HG03558 (cell line): ENCODE measurements at regions not wholly inside any gene's neighbourhood (a gene's known extent, or its start where the extent isn't known, plus 50 kb on each side); places are given as distances from the start of the nearest gene placed in this dataset.

Experiments
- ATAC-seq: cut with Tn5 transposase; IDR thresholded peaks from one replicate; pipeline ENCODE4 v1.9.1; 2021; ENCODE audit warnings: moderate number of reproducible peaks; ENCODE audit not compliant: unreplicated experiment; ENCODE audit errors: extremely low read depth

DNA sequence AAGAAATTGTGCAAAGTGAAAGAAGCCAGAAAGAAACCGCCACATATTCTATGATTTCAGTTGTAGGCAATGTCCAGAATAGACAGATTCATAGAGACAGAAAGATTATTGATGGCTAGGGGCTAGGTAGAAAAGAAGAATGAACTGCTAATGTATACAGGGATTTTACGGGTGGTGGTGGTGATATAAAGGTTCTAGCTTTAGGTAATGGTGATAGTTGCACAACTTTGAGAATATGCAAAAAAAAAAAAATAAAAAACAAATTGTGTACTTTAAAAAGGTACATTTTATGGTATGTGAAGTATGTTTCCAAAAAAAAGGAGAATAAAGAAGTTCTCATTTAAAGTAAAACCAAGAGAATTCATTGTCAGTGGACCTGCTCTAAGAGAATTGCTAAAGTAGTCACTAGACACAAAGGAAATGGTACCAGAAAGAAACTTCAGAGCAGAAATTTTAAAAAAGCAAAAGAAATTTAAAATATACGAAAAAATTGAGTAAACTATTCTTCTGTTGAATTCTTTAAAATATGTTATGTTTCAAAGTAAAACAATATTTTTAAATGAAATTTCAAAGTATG, 680.1 kb downstream of the UQCRFS1 start:
- no peak for ATAC-seq

DNA sequence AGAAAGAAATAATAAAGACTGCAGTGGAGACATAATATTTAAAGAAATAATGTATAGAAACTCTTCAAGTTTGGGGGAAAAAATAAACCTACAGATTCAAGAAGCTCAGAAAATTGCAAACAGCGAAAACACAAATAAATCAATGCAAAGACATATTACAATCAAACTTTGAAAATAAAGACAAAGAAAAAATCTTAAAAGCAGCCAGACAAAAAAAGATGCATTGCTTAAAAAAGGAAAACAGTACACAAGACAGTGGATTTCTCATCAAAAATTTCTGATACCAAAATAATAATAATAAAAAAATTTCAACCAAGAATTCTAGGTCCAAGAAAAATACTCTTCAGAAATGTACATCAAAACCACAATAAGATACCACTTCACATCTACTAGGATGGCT, 681.0 kb downstream of the UQCRFS1 start:
- no peak for ATAC-seq

- no peak for ATAC-seq
These were observed 682.4 kb downstream of the UQCRFS1 start for GRCh38 chr19:28530406-28531035.

DNA sequence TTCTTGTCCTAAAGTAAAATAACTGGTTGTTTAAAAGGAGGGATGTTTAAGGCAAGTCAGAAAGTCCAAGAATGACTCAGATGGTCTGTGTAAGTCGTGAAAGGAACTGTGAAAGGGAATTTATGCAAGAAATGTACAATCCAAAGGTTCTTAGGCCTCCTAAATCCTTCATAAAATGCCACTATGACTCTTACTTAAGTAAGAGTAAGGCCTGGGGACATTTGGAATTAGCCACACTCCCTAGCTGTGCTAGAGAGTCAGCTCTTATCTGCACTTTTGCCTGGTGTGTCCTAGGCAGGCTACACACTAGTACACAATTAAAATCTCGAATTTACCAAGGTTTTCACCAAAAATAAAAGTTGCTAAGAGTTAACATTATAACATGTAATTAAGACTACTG, 686.9 kb downstream of the UQCRFS1 start:
- no peak for ATAC-seq

GRCh38 chr19:28523619-28524018, 689.3 kb downstream of the UQCRFS1 start:
- ATAC-seq, result no peak

GRCh38 chr19:28522545-28522922, 690.4 kb downstream of the UQCRFS1 start:
- no peak for ATAC-seq

DNA sequence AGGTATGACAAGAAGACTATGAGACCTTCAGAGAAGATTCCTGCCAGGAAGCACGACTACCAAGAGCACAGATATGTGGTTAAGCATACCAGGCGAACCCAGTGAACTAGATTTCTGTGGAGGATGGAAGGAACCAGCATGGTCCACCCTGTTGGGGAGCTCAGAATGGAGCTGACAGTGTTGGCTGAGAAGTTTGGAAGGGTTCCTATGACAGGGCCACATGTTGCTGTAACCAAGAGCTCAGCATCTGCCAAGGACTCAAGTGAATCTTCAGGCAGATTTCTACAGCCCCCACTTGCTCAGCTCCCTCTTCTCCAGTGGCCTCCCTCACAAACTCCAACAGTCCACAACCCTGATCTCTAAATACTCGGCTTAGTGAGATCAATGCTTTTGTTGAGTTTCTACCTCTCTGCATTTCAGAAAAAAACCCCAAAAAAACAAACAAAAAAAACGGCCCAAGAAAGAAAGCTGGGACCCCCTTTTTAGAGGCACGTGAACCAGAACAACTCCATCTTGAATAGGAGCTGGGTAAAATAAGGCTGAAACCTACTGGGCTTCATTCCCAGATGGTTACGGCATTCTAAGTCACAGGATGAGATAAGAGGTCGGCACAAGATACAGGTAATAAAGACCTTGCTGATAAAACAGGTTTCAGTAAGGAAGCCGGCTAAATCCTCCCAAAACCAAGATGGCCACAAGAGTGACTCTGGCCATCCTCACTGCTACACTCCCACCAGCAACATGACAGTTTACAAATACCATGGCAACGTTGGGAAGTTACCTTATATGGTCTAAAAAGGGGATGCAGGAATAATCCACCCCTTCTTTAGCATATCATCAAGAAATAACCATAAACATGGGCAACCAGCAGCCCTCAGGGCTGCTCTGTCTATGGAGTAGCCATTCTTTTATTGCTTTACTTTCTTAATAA, 691.1 kb downstream of the UQCRFS1 start:
- ATAC-seq, result no peak

DNA sequence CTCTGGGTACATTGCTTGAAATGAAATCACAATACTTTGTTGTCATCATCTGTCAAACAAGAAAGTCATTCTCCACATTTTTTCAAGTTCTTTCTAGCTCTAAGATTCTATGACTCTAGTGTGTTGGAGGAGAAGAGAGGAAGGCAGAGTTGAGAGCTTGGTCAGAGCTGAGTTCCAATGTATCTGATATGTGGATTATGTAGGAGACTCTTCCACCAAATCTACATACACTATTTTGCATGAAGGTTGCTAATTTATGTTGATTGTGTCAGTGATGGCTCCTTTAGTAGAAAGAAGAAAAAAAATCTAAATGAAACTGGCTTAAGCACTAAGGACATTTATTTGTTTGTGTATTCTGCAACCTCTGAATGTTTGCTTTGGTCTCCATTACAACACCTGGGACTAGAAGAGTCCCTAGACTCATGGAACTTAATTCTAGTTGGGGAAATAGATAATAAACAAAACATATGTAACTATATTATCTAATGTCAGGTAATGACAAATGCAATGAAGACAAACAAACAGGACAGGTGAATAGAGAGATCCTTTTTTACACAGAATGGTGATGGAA, 691.9 kb downstream of the UQCRFS1 start:
- no peak for ATAC-seq

DNA sequence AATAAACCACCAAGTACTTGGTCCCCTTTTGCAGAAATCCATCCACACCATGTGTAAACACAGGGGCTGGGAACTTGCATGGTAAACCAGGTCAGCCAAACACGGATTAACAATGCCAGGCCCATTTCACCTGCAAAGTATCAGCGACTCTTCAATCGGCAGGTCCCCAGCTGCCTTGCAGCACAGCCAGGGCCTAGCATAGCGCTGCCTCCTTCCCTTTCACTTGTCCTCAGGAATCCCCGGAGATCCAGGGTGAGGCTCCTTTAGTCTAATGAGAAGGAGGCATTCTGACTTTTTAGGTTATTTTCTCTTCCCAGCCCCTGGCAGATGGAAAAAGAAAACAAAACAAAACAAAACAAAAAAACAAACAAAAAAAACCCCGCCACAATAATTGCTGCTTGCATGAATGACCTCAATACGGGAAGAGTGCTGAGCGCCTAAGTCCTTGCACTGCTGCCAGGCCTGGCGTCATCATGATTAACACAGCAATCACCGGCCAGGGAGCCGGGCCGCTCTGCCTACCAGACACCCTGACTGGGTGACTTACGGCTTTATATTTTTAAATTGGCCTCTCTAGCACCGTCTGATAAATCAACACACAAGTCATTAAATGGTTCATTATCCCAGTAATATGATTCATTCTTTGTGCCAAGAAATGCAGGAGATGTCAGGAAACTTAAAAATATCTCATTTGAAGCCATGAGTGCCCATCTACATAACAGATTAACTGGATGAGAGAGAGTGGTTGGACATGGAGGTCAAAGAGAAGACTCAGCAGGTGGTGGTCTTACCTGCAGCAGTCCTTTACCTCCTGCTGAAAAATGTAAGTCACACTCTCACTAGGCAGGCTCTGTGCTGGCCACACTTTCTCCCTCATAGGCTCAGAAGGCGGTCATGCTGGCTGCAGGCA, 692.7 kb downstream of the UQCRFS1 start:
- ATAC-seq, result no peak

DNA sequence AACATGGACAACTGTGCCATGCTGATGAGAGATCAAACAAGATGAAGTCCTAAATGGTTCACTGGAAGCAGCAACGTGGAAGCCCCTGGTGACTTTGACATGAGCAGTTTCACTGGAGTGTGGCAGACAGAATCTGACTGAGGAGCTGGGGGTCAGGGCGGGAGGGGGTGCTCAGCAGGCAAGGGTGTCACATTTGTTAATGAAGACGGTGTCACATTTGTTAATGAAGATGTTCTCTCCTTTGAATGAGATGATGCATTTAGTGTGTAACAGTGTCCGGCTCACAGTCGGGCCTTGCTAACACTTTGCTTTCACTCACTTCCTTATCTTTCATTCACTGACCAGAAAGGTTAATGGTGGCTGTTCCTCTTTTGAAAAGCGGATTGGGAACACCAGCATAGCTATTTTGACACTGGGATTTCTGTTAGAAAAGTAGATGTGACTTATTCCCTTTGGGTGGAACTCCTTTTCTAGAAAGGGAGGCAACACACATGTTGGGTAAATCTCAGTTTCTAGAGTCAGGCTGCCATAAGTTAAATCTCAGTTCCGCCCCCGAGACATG, 693.7 kb downstream of the UQCRFS1 start:
- no peak for ATAC-seq

DNA sequence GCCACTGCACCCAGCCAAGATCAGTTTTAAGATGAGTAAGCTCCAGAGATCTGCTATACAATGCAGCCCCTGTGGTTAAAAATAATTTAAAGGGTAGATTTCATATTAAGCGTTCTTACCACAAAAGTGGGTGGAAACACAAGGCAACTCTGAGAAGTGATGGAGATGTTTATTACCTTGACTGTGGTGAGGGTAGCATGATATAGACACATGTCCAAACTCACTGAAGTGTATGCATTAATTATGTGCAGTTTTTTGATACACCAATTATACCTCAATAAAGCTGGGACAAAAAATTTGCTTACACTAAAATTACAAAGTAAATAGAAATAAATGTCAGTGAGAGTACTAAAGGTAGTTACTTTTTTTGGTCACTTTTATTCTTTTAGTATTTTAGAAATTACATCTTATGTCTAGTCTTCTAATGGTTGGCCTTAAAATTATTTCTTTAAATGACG, 696.5 kb downstream of the UQCRFS1 start:
- no peak for ATAC-seq

GRCh38 chr19:28514166-28514565, 698.8 kb downstream of the UQCRFS1 start:
- ATAC-seq, result no peak

GRCh38 chr19:28511655-28512054, 701.3 kb downstream of the UQCRFS1 start:
- ATAC-seq, result no peak

GRCh38 chr19:28509079-28509895, 703.7 kb downstream of the UQCRFS1 start:
- no peak for ATAC-seq

GRCh38 chr19:28508666-28509065, 704.3 kb downstream of the UQCRFS1 start:
- no peak for ATAC-seq

- no peak for ATAC-seq
These were observed 707.0 kb downstream of the UQCRFS1 start for GRCh38 chr19:28505933-28506332.

GRCh38 chr19:28505134-28505533, 707.8 kb downstream of the UQCRFS1 start:
- ATAC-seq, result no peak

- ATAC-seq, result no peak
These were observed 708.2 kb downstream of the UQCRFS1 start for GRCh38 chr19:28504727-28505126.

DNA sequence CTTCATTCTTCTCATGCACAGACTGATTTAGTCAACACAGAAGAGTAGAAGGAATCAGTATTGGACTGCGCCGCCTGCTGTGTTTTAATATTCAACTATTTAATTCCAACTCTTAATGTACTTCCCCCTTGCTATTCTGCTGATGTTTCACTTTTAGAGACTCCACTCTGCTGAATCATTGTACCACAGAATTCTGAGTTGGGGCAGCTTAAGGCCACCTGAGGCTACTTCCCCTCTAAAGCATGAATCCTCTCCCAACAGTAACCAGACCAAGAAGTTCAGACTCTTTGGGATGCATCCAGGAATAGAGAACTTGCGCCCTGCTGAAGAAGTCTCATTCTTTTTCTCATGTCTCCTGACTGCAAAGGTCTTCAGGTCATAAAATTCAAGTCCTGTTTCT, 708.8 kb downstream of the UQCRFS1 start:
- ATAC-seq, result no peak
